NCI-H2081 treated with DMSO at 0.1 percent for 48 hours (cell line): ENCODE measurements at regions not wholly inside any gene's neighbourhood (a gene's known extent, or its start where the extent isn't known, plus 50 kb on each side); places are given as distances from the start of the nearest gene placed in this dataset.

Experiments
- DNase-seq: peaks from one replicate; lab custom pipeline; 2025; lab: John Stamatoyannopoulos, UW

GRCh38 chr3:117128133-117128532 is 418.6 kb downstream of the TUSC7 start:
- no peak for DNase-seq

DNA sequence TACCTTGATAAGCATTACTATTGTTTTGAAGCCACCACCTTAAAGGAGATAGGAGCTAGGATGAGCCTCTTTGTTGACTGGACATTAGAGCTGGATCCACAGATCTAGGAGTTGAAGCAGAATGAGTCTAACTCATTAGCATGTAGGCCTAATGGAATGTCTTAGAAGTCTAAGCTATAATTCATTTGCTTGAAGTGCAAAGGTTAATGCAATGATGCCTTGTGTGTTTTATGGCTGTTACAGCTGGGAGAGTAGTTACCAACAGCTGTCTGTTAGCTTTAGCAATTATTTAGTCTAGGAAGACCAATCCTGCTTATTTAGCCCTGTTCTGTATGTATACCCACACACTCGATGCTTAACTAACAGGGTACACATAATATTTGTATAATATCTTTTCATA is 419.3 kb downstream of the TUSC7 start:
- DNase-seq, result no peak

DNA sequence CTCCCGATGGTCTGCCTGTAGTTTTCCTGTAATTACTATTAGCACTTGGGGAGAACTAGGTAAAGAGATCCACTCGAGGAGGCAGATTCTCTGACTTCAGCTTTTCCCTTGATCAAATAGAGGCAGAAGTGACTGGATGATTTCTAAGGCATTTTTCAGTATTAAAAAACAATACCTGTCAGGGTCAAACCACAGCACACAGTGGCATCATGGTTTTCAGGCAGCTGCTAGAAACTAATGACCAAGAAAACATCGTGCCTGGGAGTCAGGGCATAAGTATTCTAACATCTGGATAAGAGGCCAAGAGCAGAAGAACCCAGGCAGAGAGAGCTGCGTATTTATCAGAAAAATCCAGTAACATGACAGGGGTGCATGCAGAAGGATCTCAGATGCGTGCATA is 419.9 kb downstream of the TUSC7 start:
- no peak for DNase-seq

DNA sequence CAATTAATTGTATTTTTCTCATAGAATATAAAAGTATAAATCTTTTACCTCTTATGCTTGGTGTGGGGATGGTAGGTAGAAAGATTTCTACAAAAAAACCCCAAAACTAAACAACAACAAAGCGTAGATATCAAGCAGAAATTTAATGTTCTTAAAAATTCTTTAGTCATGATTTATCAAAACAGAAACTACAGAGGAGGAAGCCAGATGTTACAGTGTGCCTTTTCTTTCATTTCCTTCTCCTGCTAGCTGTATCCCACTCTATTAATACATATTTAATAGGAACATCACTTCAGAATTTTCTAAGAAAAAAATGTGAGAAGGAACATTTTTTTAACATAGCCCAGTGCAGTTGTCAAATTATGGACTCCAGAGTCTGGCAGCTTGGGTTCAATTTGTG is 420.6 kb downstream of the TUSC7 start:
- no peak for DNase-seq

DNA sequence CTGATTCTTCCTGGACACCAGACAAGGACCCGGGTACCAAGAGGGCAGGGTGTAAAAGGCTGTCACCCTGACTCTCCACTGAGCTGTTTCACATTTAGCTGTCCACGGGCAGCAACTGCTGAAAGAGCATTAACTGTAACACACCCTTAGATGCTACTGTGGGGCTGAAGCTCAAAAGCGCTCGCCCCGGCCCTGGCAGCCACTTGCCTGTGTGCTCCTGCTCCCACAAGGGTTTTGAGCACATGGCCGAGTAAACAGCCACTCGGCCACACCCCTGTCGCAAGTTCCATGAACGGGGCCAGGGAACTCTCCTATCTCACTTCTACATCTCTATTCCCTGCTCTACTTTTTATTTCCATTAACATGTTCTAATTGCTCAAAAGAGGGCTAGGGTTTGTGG is 421.7 kb downstream of the TUSC7 start:
- no peak for DNase-seq

DNA sequence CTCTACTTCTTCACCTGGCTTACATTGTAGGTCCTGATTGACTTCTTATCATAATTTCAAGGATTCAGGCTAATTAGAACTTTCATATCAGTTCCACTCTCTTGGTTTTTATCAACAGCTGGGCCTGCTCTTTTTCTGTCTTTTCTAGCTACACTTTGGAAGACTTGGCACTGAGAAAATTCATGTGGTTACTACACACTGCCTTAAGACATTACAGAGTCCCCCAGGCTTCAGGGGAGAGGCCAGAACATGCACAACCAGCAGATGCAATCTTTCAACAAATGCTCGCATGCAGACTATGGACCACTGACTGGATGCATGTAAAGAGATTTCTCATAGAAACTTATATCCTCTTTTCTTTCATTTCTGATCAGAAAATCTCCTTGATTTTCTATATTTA is 423.5 kb downstream of the TUSC7 start:
- DNase-seq, result no peak

DNA sequence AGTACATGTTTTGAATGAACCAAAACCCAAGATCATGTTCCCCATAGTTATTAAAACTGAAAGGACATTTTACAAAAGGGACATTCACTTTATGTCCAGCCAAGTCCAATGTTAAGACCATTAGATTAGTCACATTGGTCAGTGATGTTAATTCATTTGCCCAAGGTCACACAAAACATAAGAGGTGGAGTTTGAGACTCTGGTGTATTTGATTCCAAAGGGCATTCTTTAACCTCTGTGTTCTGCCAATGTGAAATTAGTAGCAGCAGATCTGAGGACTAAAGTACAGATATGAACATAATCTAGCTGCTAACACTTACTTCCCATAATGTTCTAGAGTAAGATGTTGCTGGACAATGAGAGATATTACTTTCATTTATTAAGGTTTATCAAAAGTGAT is 425.6 kb downstream of the TUSC7 start:
- no peak for DNase-seq

DNA sequence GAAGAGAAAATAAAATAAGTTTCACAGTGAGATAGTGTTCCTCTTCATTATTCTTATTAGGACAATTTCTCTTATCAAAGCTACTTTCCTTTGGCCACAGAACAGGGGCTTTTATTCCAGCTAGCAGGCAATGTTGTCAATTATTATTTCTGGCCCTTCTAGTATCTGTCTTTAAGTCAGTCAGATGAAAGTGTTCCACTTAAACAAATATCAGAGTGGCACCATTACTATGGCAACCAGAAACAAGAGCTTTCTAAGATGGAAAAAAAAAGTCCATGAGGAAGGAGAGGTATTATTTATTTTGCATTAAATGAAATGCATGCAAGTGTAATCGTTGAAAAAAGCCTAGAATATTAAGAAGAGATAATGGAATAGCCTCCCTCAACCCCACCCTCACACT is 426.4 kb downstream of the TUSC7 start:
- DNase-seq, result no peak

- DNase-seq, result no peak
These were observed 427.5 kb downstream of the TUSC7 start for GRCh38 chr3:117137065-117137464.

DNA sequence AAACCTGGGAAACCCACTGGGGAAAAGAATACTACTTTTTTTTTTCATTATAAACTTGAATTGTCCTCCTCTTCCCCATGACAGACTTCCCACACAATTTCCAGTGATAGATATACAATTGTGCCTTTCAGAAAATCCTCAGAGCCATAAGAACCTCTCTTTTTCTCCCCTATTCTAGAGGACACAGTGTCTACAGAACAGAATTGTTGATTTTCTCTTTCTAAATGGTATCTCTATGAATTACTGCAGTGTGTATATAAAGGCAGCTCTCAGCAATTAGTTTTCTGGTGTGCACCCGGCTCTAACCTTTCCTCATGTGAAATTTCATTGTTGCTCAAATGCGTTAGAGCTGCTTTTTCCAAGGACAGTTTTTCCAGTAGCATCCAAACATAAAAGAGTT is 430.1 kb downstream of the TUSC7 start:
- no peak for DNase-seq

DNA sequence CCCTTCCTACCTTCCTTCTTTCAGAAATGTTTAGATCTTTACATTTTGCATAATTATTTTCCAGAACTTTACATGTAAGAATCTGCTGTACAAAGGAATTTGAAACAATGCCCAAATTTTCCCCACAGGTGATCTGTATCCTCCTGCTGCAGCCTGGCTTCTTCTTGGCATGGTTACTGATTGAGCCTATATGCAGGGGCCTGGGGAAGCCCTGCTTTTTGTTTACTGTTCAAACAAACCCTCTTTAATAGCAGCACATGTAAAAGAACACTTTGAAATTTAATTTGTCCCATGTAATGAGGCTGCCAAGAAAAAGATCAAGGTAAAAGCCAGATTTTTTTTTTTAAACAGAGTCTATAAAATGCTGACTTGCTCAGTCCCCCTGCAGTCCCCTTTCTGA is 432.2 kb downstream of the TUSC7 start:
- DNase-seq, result no peak

DNA sequence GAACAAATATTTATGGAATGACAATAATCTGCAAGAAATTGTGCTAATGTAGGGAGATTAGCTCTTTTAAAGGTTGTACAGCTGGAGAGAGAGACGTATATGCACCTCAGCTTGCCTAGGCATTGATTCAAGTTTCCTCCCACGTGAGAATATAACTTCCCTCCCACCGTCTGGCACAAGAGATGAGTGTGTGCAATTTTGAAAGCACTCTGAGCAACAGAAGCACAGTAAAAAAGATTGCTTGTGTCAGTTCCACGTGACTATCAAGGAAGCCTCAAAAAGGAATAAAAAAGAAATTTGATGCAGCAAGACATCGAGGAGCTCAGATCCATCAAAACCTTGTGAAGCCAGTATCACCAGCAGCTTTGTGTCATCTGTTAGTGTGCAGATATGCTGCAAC is 435.3 kb downstream of the TUSC7 start:
- DNase-seq, result no peak

DNA sequence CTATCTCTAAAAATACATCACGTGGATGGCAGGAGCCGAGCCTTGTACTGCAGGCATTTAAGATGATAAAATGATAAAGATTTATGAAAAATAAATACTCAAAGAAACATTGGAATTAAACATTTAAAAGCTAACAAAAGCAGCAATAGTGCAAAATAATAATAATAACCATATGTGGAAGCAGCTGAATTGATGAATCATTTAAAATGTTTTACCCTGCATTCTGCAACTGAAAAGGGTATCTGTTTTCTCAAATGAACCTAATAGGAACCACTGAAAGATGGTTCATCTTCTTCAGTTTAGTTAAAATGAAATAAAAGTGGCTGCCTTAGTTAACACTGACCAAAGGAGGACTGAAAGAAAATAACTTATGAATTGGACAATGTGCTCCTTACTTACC is 436.1 kb downstream of the TUSC7 start:
- no peak for DNase-seq

DNA sequence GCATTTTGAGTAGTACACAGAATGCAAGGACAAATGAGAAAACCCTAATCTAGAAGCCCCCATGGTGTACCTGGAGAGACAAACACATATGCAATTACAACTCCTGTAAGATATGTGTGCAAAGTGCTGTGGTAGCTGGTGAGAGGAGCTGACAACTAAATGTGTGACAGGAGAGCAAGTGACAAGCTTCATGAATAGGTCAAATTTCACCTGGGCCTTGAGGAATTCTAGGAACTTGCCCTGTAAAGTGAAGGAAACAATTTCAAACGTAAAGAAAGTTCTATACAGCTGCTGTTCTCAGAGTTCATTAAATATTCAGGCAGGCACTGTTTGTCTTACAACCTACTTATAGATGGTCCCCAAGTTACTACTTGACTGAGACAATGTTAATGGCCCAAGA is 437.0 kb downstream of the TUSC7 start:
- DNase-seq, result no peak

GRCh38 chr3:117149584-117149983 is 440.0 kb downstream of the TUSC7 start:
- DNase-seq, result no peak

DNA sequence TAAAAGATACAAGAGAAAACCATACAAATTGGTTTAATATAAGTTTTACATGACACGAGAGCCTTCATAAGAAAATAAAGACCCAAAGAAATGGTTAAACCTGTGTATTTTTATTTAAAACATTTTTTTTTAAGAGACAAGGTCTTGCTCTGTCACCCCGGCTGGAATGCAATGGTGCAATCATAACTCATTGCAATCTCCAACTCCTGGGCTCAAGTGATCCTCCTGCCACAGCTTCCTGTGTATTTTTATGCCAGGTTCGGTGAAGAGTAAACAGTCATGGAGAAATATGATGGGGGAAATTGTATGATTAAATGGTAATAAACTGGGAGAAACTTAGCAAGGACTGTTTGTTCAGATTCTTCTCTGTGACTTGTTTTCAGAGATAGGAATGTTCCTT is 441.0 kb downstream of the TUSC7 start:
- DNase-seq, result no peak

GRCh38 chr3:117160176-117160575 is 450.6 kb downstream of the TUSC7 start:
- no peak for DNase-seq

DNA sequence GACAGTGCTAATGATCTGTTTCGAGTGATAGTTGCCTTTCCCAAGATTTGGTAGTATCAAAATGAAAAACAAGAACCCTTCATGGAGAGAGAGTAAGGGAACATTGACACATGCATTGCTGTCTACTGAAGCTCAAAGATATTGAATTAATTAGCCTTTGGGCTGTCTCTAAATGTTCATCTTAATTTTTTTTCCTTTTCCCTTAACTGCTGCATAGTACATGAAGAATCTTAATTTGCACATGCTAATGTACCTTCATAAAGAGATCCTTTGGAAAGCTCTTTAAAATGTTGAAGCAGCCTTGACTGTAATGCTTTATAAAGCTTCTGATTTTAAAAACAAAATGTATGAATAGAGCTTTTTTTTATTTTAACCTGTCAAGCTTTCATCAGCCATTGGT is 452.2 kb downstream of the TUSC7 start:
- no peak for DNase-seq

GRCh38 chr3:117165176-117165575 is 455.6 kb downstream of the TUSC7 start:
- no peak for DNase-seq

- no peak for DNase-seq
These were observed 456.0 kb downstream of the TUSC7 start for GRCh38 chr3:117165601-117166051.

DNA sequence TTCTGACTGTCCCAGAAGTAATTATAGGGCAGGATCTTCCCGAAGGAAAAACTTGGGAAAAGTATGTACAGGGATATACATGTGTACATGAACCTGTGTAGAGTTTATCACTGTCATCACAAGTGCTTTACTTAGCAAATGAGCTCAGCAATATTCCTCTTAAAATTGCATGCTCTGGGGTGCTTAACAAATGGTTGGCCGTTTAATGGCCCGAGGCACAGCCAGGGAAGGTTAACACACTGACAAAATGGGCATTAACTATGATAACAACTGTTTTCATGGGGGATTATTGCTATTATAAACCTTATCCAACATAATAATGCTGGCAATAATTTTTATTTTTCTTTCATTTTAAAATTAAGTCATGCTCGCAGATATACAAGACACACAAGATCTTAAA is 459.3 kb downstream of the TUSC7 start:
- DNase-seq, result no peak

- no peak for DNase-seq
These were observed 460.5 kb downstream of the TUSC7 start for GRCh38 chr3:117170094-117170493.

GRCh38 chr3:117171124-117171523 is 461.5 kb downstream of the TUSC7 start:
- no peak for DNase-seq

- no peak for DNase-seq
These were observed 462.8 kb downstream of the TUSC7 start for GRCh38 chr3:117172426-117172825.

GRCh38 chr3:117181222-117181621 is 471.6 kb downstream of the TUSC7 start:
- no peak for DNase-seq
